NCI-H2196 treated with DMSO at 0.1 percent for 48 hours (cell line): ENCODE measurements at regions not wholly inside any gene's neighbourhood (a gene's known extent, or its start where the extent isn't known, plus 50 kb on each side); places are given as distances from the start of the nearest gene placed in this dataset.

Experiments
- DNase-seq: peaks from one replicate; lab custom pipeline; 2025; ENCODE audit not compliant: unreplicated experiment; lab: John Stamatoyannopoulos, UW

GRCh38 chr18:77442393-77442792, 192.7 kb downstream of the GALR1 start:
- DNase-seq, result no peak

DNA sequence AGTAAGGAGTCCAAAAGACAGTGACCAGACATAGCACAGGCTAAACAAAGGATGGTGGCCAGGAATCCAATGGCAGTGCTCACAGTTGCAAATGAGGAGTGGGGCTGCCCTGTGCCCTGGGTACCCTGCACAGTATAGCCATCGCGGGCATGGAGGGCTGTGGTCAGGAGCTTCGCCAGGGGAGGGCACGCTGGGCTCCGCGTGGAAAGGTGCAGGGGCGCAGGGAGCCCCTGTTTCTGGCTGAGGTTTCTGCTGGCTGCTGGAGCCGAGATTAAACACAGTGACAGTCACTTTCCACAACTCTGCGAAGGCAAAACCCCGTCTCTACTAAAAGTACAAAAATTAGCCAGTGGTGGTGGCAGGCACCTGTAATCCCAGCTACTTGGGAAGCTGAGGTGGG, 194.7 kb downstream of the GALR1 start:
- DNase-seq, result no peak

GRCh38 chr18:77448046-77448445, 198.4 kb downstream of the GALR1 start:
- DNase-seq, result no peak

GRCh38 chr18:77455004-77455403, 205.4 kb downstream of the GALR1 start:
- no peak for DNase-seq

DNA sequence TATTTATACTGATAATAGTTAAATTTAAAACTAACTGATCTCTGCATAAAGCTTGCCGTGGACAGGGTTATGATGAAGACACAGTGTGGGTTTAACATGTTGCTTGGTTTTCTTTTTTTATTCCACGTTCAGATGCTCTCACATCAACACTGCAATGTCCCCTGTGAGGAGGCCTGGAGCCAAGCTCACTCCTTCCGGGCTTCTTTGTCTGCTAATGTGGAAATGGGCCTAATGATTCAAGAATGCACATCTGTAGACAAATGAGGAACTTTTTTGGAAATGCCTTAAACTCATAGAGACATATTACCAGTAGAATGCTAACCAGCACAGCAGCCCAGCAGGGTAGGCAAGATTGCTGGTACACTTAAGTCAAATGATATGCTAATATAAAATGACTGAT, 208.0 kb downstream of the GALR1 start:
- DNase-seq, result no peak

GRCh38 chr18:77461062-77461688, 211.5 kb downstream of the GALR1 start:
- no peak for DNase-seq

- no peak for DNase-seq
Observed at GRCh38 chr18:77464917-77465316, 215.3 kb downstream of the GALR1 start.

DNA sequence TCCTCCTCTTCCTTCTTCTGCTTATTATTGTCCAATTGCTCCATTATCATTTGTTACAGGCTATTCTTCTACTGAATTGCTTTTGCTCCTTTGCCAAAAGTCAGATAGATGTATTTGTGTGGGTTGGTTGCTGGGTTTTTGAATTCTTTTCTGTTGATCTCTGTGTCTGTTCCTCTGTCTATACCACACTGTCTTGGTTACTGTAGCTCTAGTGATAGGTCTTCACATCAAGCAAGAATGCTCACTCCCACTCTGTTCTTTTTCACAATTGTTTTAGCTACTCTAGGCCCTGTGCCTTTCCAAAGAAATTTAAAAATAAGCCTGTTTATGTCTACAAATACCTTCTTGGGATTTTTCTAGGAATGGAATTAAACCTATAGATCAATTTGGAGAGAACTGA, 217.2 kb downstream of the GALR1 start:
- no peak for DNase-seq

GRCh38 chr18:77469131-77469530, 219.5 kb downstream of the GALR1 start:
- no peak for DNase-seq

GRCh38 chr18:77470569-77471413, 221.1 kb downstream of the GALR1 start:
- DNase-seq, result no peak

DNA sequence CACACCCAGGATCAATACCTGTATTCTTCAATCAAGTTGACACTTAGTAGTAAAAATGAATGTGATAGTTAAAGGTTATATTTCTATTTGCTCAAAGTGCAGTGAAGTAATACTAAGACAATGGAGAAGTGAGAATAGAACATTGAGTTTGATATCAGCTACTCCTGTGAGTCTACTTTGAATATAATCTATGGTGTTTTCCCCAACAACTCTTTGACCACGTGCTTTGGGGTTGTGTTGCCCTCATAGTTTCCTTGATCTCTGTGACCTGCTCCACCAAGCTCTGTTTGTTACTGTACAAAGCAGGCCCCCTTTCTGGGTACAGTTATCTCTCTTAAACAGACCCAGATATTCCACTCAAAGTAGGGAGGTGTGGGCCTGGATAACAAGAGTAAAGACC, 222.9 kb downstream of the GALR1 start:
- no peak for DNase-seq

DNA sequence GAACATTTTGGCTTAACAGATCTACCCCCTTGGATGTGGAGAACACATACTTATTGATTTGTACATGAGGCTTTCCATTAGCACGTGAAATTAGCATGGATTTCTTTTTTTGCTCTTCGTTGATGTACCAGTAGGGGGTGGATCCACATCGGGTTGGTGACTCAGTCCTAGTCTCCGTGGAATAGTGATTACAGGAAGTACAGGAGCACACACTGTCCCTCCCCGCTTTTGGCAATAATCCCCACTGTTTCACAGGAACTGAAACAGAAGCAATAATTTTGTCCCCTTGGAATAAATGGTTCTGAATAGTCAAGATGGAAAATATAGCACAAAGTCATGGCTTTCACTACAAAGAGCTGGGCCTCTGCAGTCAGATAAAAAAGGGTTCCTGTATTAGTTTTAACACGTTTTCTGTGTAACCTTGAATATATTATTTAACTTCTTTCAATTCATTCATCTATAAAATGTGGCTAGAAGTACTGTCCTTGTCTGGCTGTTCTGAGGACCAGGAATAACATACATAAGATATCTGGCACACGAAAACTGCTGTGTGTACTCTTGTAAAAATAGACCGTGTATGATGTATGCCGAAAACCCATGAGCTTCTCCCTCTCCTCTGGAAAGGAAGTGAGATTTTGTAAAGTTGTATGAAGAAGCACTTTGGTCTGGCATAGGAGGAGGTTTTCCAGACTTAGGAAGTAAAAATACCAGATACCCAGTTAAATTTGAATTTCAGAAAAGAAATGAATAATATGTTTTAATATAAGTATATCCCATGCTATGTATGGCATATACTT, 229.2 kb downstream of the GALR1 start:
- no peak for DNase-seq

- DNase-seq, result no peak
Observed at GRCh38 chr18:77481541-77481940, 231.9 kb downstream of the GALR1 start.

DNA sequence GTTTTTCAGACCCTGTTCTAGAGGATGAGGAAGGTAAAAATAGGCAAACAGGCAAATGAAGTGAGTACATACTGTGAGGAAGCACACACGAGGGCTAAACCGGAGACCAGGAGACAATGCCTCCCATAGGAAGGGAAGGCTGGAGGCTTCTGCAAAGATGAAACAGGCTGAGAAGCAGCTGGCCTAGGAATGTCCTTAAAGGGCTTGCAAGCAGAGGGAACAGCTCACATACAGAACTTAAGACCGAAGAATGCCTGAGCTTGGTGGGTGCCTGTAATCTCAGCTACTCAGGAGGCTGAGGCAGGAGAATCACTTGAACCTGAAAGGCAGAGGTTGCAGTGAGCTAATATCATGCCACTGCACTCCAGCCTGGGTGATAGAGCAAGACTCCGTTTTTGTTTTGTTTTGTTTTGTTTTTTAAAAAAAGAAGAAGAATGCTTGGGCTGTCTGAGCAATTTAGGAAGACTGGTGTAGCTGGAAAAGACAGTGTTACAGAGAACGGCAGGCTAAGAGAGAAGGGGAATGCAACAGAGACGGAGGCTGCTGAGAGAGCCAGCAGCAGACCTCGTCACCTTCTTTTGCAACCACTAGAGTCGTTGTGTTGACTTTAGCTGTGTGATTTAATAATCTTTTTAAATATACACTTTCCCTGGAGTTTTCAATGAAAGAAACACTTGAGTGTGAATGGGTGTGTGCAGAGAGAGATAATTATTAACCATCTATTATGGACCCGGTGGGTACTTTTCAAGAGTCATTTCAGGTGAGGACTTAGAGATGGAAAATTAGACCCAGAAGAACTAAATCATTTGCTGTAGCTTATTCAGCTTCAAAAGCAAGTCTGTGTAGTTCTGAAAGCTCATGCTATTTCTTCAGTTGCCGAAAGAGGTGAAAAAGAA, 232.8 kb downstream of the GALR1 start:
- no peak for DNase-seq

DNA sequence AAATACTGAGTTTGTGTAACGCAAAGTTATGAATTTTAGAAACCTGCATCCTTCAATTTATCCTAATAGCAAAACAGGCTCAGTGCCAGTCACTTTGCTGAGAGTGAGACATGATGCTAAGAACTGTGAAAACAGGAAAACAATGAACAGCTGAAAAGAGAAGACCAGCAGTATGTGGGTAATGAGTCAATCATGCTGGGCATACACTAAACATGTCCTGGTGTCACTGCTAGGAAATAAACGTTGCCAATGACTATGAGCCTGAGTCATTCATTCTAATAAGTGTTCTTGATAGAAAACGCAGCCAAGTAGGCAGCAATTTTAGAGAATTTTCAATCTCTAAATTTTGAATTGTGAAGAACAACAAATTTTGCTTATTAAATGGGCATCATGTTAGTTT, 237.3 kb downstream of the GALR1 start:
- DNase-seq, result no peak

- no peak for DNase-seq
Observed at GRCh38 chr18:77487951-77488740, 238.5 kb downstream of the GALR1 start.

GRCh38 chr18:77495079-77495478, 245.4 kb downstream of the GALR1 start:
- no peak for DNase-seq

- no peak for DNase-seq
Observed at GRCh38 chr18:77495982-77496690, 246.5 kb downstream of the GALR1 start.

- no peak for DNase-seq
Observed at GRCh38 chr18:77501266-77501665, 251.6 kb downstream of the GALR1 start.
